GM19239 (cell line): ENCODE measurements at regions not wholly inside any gene's neighbourhood (a gene's known extent, or its start where the extent isn't known, plus 50 kb on each side); places are given as distances from the start of the nearest gene placed in this dataset.
"Not testable (repeated sequence)": the region's sequence is repeated elsewhere in the genome, so short reads cannot be mapped to it uniquely, and the experiment has no call there.

Source experiments
- DNase-seq: peaks from one replicate; pipeline ENCODE4 v3.0.0; 2011; ENCODE audit warnings: low spot score; ENCODE audit not compliant: insufficient read length
- FAIRE-seq: peaks from 2 replicates; lab custom pipeline; 2011; peaks lifted over from hg19 to GRCh38; lab: Jason Lieb, UNC

- FAIRE-seq (no peak), DNase-seq (no peak)
Measured at GRCh38 chr10:30560326-30560725, 69.2 kb downstream of the LYZL2 start.

GRCh38 chr10:30559180-30559579, 70.4 kb downstream of the LYZL2 start:
- FAIRE-seq: no peak
- DNase-seq: no peak

GRCh38 chr10:30558411-30558810, 71.1 kb downstream of the LYZL2 start:
- FAIRE-seq (no peak), DNase-seq (no peak)

- no peak for DNase-seq
- FAIRE-seq: no peak
Measured at GRCh38 chr10:30557884-30558283, 71.7 kb downstream of the LYZL2 start.

GRCh38 chr10:30556189-30556588, 73.4 kb downstream of the LYZL2 start:
- FAIRE-seq (no peak), DNase-seq (no peak)

- DNase-seq: no peak
Measured at GRCh38 chr10:30555465-30555864, 74.1 kb downstream of the LYZL2 start.

GRCh38 chr10:30554440-30554825, 75.1 kb downstream of the LYZL2 start:
- DNase-seq (no peak), FAIRE-seq (no peak)

More at GRCh38 chr10:30555465-30555864, 74.1 kb downstream of the LYZL2 start:
- FAIRE-seq: no peak

- FAIRE-seq: no peak
- DNase-seq: no peak
Measured at GRCh38 chr10:30553626-30554439, 75.7 kb downstream of the LYZL2 start.

- DNase-seq (no peak), FAIRE-seq (no peak)
Measured at GRCh38 chr10:30553018-30553625, 76.4 kb downstream of the LYZL2 start.

- no peak for FAIRE-seq
- no peak for DNase-seq
Measured at GRCh38 chr10:30550967-30551815, 78.4 kb downstream of the LYZL2 start.

- DNase-seq, FAIRE-seq: not testable (repeated sequence)
Measured at GRCh38 chr10:30549134-30549687, 80.3 kb downstream of the LYZL2 start.

GRCh38 chr10:30546511-30546910, 83.0 kb downstream of the LYZL2 start:
- DNase-seq (no peak), FAIRE-seq (no peak)

- DNase-seq: no peak
- no peak for FAIRE-seq
Measured at GRCh38 chr10:30542895-30543288, 86.7 kb downstream of the LYZL2 start.

GRCh38 chr10:30542001-30542894, 87.3 kb downstream of the LYZL2 start:
- no peak for DNase-seq

GRCh38 chr10:30540276-30540675, 89.3 kb downstream of the LYZL2 start:
- no peak for DNase-seq
- FAIRE-seq: peak; percentile 26

More at GRCh38 chr10:30542001-30542894, 87.3 kb downstream of the LYZL2 start:
- peak; percentile 60 for FAIRE-seq

GRCh38 chr10:30538086-30538485, 91.5 kb downstream of the LYZL2 start:
- FAIRE-seq (no peak), DNase-seq (no peak)

GRCh38 chr10:30537586-30537985, 92.0 kb downstream of the LYZL2 start:
- no peak for FAIRE-seq
- no peak for DNase-seq

GRCh38 chr10:30537158-30537557, 92.4 kb downstream of the LYZL2 start:
- not testable (repeated sequence) for DNase-seq, FAIRE-seq

- DNase-seq (no peak), FAIRE-seq (no peak)
Measured at GRCh38 chr10:30536578-30536977, 93.0 kb downstream of the LYZL2 start.
